GM04504 (cell line): ENCODE measurements at regions not wholly inside any gene's neighbourhood (a gene's known extent, or its start where the extent isn't known, plus 50 kb on each side); places are given as distances from the start of the nearest gene placed in this dataset.

Experiments used
- DNase-seq: peaks from one replicate; pipeline ENCODE4 v3.0.0-alpha.2; 2012; ENCODE audit warnings: low read depth

- DNase-seq: no peak
These were observed 255.1 kb downstream of the CDH26 start for GRCh38 chr20:60213126-60213893.

- DNase-seq: no peak
These were observed 256.9 kb downstream of the CDH26 start for GRCh38 chr20:60214901-60215815.

DNA sequence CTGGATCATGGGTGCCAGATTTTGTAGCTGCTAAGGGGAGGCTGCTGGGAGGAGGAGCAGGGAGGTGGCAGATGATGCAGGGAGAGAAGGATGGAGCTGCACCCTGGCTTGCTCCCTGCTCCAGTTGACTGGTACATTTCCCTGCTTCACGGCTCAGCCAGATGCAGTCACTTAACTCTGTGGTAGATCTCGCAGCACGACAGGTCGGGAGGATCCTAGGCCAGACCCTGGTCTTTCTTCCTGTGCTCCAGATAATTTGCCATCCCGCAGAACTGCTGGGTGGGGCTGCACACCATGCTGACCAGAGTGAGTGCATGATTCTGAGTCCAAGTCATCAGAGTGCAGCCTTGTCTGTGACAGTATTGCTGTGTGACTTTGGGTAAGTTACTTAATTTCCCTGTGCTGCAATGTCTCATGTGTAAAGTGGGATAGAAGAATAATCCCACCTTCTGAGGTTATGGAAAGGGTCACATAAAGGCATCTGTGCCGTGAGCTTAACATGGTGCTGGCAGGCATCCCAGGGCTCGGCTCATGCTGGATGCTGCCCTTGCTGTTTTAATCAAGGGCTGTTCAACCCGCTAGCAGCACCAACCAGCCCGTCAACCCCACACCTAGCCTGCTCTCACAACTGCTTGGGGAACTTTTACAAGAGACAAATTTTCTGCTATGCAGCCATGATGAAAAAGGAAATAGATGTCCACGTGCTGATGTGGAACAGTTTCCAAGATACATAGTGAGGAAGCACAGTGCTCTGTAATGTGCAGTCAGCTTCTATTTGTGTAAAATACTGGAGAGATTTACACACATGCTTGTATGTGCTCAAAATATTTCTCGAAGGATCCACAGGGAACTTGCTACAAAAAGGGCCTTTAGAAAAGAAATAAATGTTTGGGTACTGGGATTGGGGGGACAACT, 257.9 kb downstream of the CDH26 start:
- DNase-seq: no peak

DNA sequence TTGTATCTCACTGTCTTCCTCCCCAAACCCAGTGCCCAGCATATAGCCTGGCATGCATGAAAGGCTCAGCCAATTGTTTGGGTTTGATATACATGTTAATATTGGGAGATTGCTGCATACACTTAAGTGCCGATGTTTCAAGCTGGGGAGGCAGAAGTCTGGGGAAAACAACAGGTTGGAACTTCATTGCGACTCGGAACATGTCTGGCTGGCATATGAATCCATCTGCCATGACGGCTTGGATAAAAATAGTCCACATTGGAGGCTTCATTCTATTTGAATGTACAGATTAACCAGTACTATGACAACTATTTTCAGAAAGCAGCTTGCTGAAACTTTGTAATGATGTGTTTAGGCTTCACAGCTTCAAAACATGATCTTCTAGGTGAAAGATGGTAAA, 261.0 kb downstream of the CDH26 start:
- DNase-seq: no peak

DNA sequence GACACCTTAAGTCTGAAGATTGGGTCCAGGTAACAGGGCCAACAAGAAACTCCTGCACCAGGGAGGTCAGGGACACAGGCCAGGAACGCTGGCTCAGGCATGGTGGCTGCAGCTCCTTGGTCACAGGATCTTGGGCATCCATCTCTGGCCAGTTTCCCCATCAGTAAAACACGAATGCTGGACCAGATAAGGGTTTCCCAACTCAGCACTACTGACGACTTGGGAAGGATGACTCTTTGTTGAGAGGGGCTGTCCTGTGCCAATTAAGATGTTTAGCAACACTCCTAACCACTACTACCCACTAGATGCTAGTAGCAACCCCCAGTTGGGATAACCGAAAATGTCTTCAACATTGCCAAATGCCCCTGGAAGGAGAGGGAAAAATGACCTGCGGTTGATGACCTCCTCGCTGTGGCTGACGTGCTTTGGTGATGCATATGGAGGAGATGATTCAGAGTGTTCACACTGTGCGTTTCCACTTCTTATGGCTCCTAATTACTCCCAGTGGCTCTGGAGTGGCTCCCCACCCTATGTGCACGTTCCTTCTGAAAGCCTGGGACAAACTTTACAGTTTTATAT, 261.9 kb downstream of the CDH26 start:
- no peak for DNase-seq

DNA sequence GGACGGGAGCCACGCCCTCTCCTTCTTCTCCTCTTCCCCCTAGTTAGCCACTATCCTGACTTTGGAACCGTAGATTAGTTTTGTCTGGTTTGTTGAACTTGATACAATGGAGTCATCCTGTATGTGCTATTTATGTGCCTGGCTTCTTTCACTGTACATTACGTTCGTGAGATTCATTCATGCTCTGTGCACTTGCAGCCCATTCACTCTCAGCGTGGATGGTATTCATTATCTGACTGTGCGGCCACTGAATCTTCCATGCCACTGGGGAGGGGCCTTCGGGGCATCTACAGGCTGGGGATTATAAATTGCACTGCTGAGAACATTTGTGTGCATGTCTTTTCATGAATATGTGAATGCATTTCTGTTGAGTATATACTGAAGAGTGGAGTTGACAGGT, 262.5 kb downstream of the CDH26 start:
- no peak for DNase-seq

- DNase-seq: no peak
These were observed 263.4 kb downstream of the CDH26 start for GRCh38 chr20:60221593-60221992.

- DNase-seq: no peak
These were observed 264.3 kb downstream of the CDH26 start for GRCh38 chr20:60222497-60222896.

GRCh38 chr20:60223174-60223573, 265.0 kb downstream of the CDH26 start:
- no peak for DNase-seq

GRCh38 chr20:60224914-60225313, 266.7 kb downstream of the CDH26 start:
- DNase-seq: no peak

DNA sequence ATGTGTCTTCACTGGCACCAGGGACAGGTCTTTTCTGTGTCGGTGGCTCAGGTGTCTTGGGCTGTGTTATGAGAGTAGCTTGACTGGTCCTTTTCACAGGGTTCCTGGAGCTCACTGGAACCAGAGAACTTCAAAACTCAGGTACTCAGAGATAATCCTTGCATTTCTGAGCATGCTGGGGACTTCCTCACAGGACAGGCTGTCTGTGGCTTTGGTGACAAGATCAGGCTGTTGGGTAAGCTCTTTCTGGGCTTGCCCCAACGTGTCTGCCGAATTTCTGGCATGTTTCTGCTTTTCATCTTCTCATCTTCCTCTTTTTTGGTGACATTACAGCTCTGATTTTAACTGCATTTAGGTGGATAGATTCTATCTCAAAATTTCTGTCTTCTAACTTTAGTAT, 270.0 kb downstream of the CDH26 start:
- no peak for DNase-seq

GRCh38 chr20:60232380-60232779, 274.2 kb downstream of the CDH26 start:
- DNase-seq: no peak

- DNase-seq: no peak
These were observed 274.9 kb downstream of the CDH26 start for GRCh38 chr20:60233018-60233630.

- DNase-seq: no peak
These were observed 278.4 kb downstream of the CDH26 start for GRCh38 chr20:60236613-60237012.

- no peak for DNase-seq
These were observed 279.8 kb downstream of the CDH26 start for GRCh38 chr20:60237981-60238380.

GRCh38 chr20:60238992-60239660, 280.9 kb downstream of the CDH26 start:
- DNase-seq: no peak

DNA sequence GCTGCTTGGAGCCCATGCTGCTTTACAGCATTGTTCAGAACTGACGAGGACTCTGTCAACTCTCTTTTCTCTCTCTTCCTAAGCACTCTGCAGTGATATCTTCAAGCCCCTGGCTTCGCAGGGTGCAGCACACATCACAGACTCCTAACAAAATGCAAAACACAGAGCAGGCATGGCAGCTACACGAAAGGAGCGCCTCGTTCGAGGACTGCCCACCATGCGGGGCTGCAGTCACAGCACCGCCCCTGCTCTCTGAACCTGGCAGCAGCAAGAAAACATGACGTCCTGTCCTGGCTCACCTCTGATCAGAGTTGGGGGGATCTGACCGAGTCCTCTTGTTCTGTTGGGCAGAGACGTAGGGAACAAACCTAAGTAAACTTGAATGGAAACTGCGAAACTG, 281.7 kb downstream of the CDH26 start:
- DNase-seq: no peak

- DNase-seq: no peak
These were observed 282.2 kb downstream of the CDH26 start for GRCh38 chr20:60240415-60240814.

DNA sequence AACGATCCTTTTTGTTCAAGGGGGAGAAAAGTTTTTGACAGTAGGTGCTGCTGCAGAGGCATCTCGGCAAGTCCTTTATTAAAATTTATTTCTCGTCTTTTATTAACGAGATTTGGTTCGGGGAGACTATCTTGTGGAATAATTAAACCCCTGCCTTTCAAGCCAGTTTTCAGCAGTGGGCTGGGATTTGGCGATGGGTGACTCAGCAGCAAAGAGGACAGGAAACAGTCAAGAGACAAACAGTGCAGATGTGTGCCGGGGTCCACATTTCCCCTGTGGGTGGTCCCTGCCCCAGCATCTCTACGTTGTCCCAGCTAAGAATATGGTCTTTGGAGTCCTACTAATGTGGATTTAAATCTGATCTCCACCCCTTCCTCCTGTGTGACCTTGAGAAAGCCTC, 282.8 kb downstream of the CDH26 start:
- no peak for DNase-seq

GRCh38 chr20:60242836-60243505, 284.7 kb downstream of the CDH26 start:
- no peak for DNase-seq
